ENCODE measurements at regions not wholly inside any gene's neighbourhood (a gene's known extent, or its start where the extent isn't known, plus 50 kb on each side); places are given as distances from the start of the nearest gene placed in this dataset.

DNA sequence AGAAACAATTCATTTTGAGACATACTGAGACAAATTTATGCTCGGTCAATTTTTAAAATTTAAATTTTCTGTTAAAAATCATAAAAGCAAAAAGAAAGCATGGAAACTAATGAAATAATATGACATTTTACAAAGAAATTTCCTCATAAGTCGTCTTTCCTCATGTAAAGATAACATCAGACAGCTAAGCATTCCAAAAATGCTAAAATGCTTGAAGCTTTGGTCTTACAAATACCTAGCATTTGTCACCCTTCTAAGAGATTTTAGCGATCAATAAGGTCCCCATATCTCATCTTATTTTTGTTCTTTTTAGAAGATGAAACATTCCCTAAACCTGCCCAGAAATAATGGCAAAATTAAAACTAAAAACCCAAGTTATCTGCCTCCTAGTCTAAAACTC is 68.5 kb upstream of the FREM2 start:
- DNase-seq, result no peak

DNA sequence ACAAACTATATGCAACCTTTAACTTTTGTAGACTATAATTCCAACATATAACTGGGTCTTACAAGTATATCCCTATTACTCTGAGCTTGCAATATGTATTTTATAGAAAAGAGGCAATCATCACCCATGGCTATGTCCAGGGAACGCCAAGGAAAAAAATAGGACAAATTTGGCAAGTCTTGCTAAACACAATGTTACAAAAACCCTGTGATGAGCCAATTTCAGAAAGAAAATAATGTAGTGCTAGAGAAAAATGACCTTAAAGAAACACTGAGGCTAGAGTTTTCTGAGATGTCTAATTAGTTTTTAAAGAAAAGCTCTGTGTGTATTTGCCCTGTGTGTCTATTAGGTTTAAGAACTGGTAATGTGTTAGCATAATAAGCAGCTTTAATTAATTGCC is 68.0 kb upstream of the FREM2 start:
- no peak for DNase-seq

GRCh38 chr13:38620876-38621275 is 66.0 kb upstream of the FREM2 start:
- DNase-seq, result no peak

DNA sequence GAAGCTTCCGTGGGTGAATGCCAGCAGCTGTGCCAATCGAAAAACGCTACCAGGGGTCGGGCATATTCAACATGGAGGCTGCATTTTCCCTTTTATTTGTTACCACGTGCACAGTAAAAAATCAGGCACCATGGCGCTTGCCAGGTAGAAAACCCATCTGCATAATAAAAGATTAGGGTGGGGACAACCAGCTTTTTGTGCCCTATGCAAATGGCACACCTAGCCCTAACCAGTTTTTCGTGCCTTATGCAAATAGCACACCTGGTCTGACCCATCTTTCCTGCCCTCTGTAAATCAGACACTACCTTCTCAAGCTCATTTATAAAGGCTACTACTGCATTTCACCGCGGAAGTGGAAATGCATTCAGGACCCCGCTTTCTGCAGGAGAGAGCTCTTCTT is 62.1 kb upstream of the FREM2 start:
- DNase-seq, result no peak

GRCh38 chr13:38628554-38628953 is 58.3 kb upstream of the FREM2 start:
- no peak for DNase-seq

DNA sequence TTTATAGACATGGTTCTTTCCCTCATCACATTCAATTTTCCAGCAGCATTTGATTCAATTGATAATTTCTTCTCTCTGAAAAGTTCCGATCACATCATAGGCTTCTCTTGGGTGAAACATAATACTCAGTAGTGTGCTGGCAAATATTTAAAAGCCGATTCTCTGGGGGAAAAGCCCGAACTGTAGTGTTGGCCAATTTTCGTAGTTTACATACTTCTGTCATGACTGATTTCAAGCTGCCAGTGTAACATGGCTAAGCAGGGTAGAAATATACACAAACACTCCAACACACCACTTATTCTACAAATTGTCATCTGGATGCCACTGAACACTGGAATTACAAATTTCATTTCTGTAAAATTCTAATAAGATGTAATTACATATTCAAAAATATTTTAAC is 56.1 kb upstream of the FREM2 start:
- no peak for DNase-seq

DNA sequence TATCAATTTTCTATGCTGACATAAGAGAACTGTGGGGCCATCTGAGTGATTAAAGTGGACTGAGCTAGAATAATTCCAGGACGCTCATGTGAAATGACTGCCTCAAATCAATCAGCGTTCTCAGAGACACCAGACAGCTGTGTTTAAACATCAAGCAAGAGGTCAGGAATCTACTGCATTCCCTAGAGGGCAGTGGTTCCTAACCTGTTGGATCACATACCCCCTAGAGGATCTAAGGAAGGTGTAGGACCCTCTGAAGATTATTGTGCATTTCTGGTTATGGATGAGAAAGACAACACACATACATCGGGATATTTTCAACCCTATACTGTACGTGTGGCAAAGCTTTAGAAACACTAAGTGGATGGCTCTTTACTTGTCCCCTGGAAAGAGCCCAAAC is 51.8 kb upstream of the FREM2 start:
- no peak for DNase-seq

- no peak for DNase-seq
Measured at GRCh38 chr13:38636073-38636472, 50.8 kb upstream of the FREM2 start.

- no peak for DNase-seq
Measured at GRCh38 chr13:38636761-38637160, 50.1 kb upstream of the FREM2 start.
